GM12878 (cell line): ENCODE measurements at regions not wholly inside any gene's neighbourhood (a gene's known extent, or its start where the extent isn't known, plus 50 kb on each side); places are given as distances from the start of the nearest gene placed in this dataset.

Experiments
- ATAC-seq: fragments of 200-7000 bp; cut with Tn5 transposase; 3 replicates; pipeline ENCODE4 v1.9.1; 2020; ENCODE audit warnings: mild to moderate bottlenecking, moderate library complexity
- BruUV-seq: library from RNA; stranded (reverse); fragments of 400-500 nt; replicated peaks from 2 replicates; lab custom pipeline; 2021; lab: Mats Ljungman, UMichigan
- CTCF ChIA-PET: fragments of 300-600 bp; sonication (Branson Sonifier 250); formaldehyde crosslinking; extraction: SDS; loops from one replicate; lab custom pipeline; 2021; ENCODE audit warnings: inconsistent platforms; lab: Yijun Ruan, JAX
- POLR2A ChIA-PET: fragments of 350-600 bp; formaldehyde crosslinking; extraction: SDS; loops from one replicate; lab custom pipeline; 2021; ENCODE audit warnings: inconsistent platforms; lab: Charles Lee
- RAD21 ChIA-PET: fragments of 300-600 bp; sonication (Branson Sonifier 250); formaldehyde crosslinking; loops from one replicate; lab custom pipeline; 2023; ENCODE audit warnings: antibody characterized with exemption; ENCODE audit not compliant: unreplicated experiment; lab: Charles Lee
- SMC1A ChIA-PET: fragments of 300-600 bp; sonication (Branson Sonifier 250); formaldehyde crosslinking; loops from one replicate; lab custom pipeline; 2023; ENCODE audit not compliant: unreplicated experiment, uncharacterized antibody; lab: Charles Lee
- DNase-seq: peaks from one replicate; pipeline ENCODE4 v3.0.0-alpha.2; 2011; ENCODE audit warnings: low read depth, low spot score
- FAIRE-seq: peaks from 3 replicates; lab custom pipeline; 2011; peaks lifted over from hg19 to GRCh38; lab: Jason Lieb, UNC
- H2AFZ ChIP-seq: 2 replicates; pipeline ENCODE4 v1.6.0; 2011; ENCODE audit warnings: low read depth, low read length, control low read depth; ENCODE audit not compliant: control insufficient read depth
- H3K27ac ChIP-seq: 2 replicates; pipeline ENCODE4 v1.5.1; 2011; ENCODE audit warnings: control low read depth; ENCODE audit not compliant: control insufficient read depth, insufficient read depth
- H3K27me3 ChIP-seq, 2 experiments: replicated peaks in 1 of 2; 2 replicates each; pipeline versions ENCODE4 v1.6.0 to v1.6.1; 2011; ENCODE audit warnings: low read length in 1 of 2; ENCODE audit not compliant: control insufficient read depth in 2 of 2, insufficient read depth in 2 of 2
- H3K36me3 ChIP-seq, 2 experiments: 2 replicates each; pipeline ENCODE4 v1.5.1; 2011; ENCODE audit warnings: low read length in 1 of 2; ENCODE audit not compliant: control insufficient read depth in 2 of 2, insufficient read depth in 2 of 2
- H3K4me1 ChIP-seq: 2 replicates; pipeline ENCODE4 v1.6.1; 2011; ENCODE audit warnings: mild to moderate bottlenecking, low read length, moderate library complexity, mixed read lengths; ENCODE audit not compliant: control insufficient read depth, insufficient read depth
- H3K4me2 ChIP-seq: 2 replicates; pipeline ENCODE4 v1.6.0; 2011; ENCODE audit warnings: control low read depth; ENCODE audit not compliant: control insufficient read depth, insufficient read depth
- H3K4me3 ChIP-seq: fragments of 200-600 bp; sonication (generic); 2 replicates; pipeline ENCODE4 v1.5.1; 2016
- H3K79me2 ChIP-seq: 2 replicates; pipeline ENCODE4 v1.6.0; 2011; ENCODE audit warnings: low read length; ENCODE audit not compliant: control insufficient read depth, insufficient read depth
- H3K9ac ChIP-seq: 2 replicates; pipeline ENCODE4 v1.8.0; 2011; ENCODE audit warnings: low read length, control low read depth, mixed read lengths; ENCODE audit not compliant: control insufficient read depth, insufficient read depth
- H3K9me3 ChIP-seq: replicated peaks from 3 replicates; pipeline ENCODE4 v1.5.1; 2011; ENCODE audit warnings: mild to moderate bottlenecking, low read length; ENCODE audit not compliant: control insufficient read depth, insufficient read depth
- H4K20me1 ChIP-seq: 2 replicates; pipeline ENCODE4 v1.6.0; 2011; ENCODE audit not compliant: control insufficient read depth, insufficient read depth
- BMI1 ChIP-seq: fragments of 450-650 bp; IDR thresholded peaks from 2 replicates; pipeline ENCODE4 v1.6.1; 2016; ENCODE audit warnings: mild to moderate bottlenecking, moderate library complexity, borderline replicate concordance
- CHD1 ChIP-seq: IDR thresholded peaks from 2 replicates; pipeline ENCODE4 v1.6.1; 2012; ENCODE audit warnings: low read depth, low read length, improper control_type of control experiment
- EED ChIP-seq: sonication (generic); IDR thresholded peaks from 2 replicates; pipeline ENCODE4 v1.6.1; 2016; ENCODE audit warnings: antibody characterized with exemption, low read depth
- ELK1 ChIP-seq: IDR thresholded peaks from 2 replicates; pipeline ENCODE4 v1.6.1; 2012; ENCODE audit warnings: low read depth, low read length, improper control_type of control experiment
- MAX ChIP-seq: IDR thresholded peaks from 2 replicates; pipeline ENCODE4 v1.6.1; 2012; ENCODE audit warnings: low read depth, low read length, improper control_type of control experiment
- MEF2B ChIP-seq: fragments of 450-650 bp; IDR thresholded peaks from 2 replicates; pipeline ENCODE4 v1.6.1; 2018; ENCODE audit warnings: mild to moderate bottlenecking, moderate library complexity; ENCODE audit not compliant: partially characterized antibody, poor library complexity, severe bottlenecking
- MLLT1 ChIP-seq: fragments of 450-650 bp; IDR thresholded peaks from 2 replicates; pipeline ENCODE4 v1.6.1; 2016; ENCODE audit warnings: mild to moderate bottlenecking
- NKRF ChIP-seq: fragments of 450-650 bp; conservative IDR thresholded peaks from 2 replicates; pipeline ENCODE4 v1.6.1; 2017; ENCODE audit warnings: mild to moderate bottlenecking, moderate library complexity
- RELA ChIP-seq: fragments of 450-650 bp; IDR thresholded peaks from 2 replicates; pipeline ENCODE4 v1.8.0; 2014; ENCODE audit warnings: borderline replicate concordance; ENCODE audit not compliant: partially characterized antibody
- SIX5 ChIP-seq: IDR thresholded peaks from 2 replicates; pipeline ENCODE4 v1.6.1; 2011; ENCODE audit warnings: mild to moderate bottlenecking, low read depth, low read length, moderate library complexity; ENCODE audit not compliant: severe bottlenecking
- TCF12 ChIP-seq: IDR thresholded peaks from 2 replicates; pipeline ENCODE4 v1.6.1; 2011; ENCODE audit warnings: low read depth, mild to moderate bottlenecking, low read length
- ZBTB40 ChIP-seq: fragments of 450-650 bp; IDR thresholded peaks from 2 replicates; pipeline ENCODE4 v1.6.1; 2016; ENCODE audit warnings: mild to moderate bottlenecking, moderate library complexity, borderline replicate concordance
- WGBS: methylation state at CpG from one replicate; pipeline ENCODE4 v1.1.6; 2016; ENCODE audit warnings: low lambda C conversion rate; ENCODE audit not compliant: insufficient replicate concordance, insufficient coverage; ENCODE audit errors: missing lambda C conversion rate; 5-methylcytosine and 5-hydroxymethylcytosine counted together
- in situ Hi-C: fragments of 300-500 bp; cut with MboI; formaldehyde crosslinking; loops from 9 replicates; pipeline ENCODE4 v1.14.3; 2018; ENCODE audit warnings: mixed read lengths
- intact Hi-C: fragments of 100-400 bp; cut with micrococcal nuclease; formaldehyde crosslinking; loops from one replicate; pipeline ENCODE4 v1.14.2; 2022; ENCODE audit not compliant: unreplicated experiment
- TF ChIP-seq, protein P1 (sequence below): IDR thresholded peaks from 2 replicates; pipeline ENCODE4 v1.6.1; 2012; ENCODE audit warnings: low read length, inconsistent platforms

DNA sequence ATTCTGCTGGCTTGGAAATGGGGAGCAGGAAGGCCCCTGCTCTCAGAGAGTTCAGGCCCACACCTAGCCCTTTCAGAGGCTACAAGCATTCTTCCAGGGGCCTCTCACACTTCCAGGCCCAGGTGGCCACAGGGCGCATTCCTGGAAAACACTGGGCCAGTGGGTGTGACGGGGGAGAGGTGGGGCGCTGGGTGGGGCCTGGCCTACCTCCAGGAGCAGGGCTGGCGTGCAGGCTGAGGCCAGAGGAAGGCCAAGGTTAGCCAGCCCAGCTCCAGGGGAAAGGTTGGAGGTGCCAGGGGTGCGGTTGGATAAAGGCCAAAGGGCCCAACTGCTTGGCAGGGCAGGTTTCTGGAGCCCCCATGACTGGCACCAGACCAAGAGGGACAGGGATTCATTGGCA is 198.2 kb downstream of the MAF start (continued):
- no peak for TF ChIP-seq NKRF
- TF ChIP-seq, protein P1, sequence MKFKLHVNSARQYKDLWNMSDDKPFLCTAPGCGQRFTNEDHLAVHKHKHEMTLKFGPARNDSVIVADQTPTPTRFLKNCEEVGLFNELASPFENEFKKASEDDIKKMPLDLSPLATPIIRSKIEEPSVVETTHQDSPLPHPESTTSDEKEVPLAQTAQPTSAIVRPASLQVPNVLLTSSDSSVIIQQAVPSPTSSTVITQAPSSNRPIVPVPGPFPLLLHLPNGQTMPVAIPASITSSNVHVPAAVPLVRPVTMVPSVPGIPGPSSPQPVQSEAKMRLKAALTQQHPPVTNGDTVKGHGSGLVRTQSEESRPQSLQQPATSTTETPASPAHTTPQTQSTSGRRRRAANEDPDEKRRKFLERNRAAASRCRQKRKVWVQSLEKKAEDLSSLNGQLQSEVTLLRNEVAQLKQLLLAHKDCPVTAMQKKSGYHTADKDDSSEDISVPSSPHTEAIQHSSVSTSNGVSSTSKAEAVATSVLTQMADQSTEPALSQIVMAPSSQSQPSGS: no peak
- no peak for TF ChIP-seq MEF2B
- no peak for TF ChIP-seq ELK1
- TF ChIP-seq RELA: no peak
- no peak for TF ChIP-seq TCF12
- no peak for TF ChIP-seq CHD1

- no peaks in the 10 kb centered on the region for H3K79me2 ChIP-seq
- BruUV-seq: no TSS peak
- WGBS: 100% methylated on average over 1 of the region's 1 CpG
- no peak overlapping the region for H2AFZ ChIP-seq
- no peaks in the 10 kb centered on the region for H4K20me1 ChIP-seq
- POLR2A ChIA-PET: no interaction called here
- H3K27ac ChIP-seq: no peak overlapping the region
- H3K9me3 ChIP-seq: no peaks in the 10 kb centered on the region
- intact Hi-C loops: no loop called here
- no peak overlapping the region for H3K4me2 ChIP-seq
- DNase-seq (no peak), FAIRE-seq (no peak), ATAC-seq (no peak)
- no peak overlapping the region for H3K9ac ChIP-seq
- in situ Hi-C loops: no loop called here
- CTCF ChIA-PET: interaction anchor here (0.9 kb wide), 1 partner anchor 9 kb away, joined by 3 read pairs; no protein-coding TSS in a partner anchor
- SMC1A ChIA-PET: no interaction called here
- no peaks in the 10 kb centered on the region for H3K4me1 ChIP-seq
- no peaks in the 10 kb centered on the region for H3K27me3 ChIP-seq
- RAD21 ChIA-PET: no interaction called here
- H3K36me3 ChIP-seq: no peaks in the 10 kb centered on the region
- H3K4me3 ChIP-seq: no peak overlapping the region
- TF ChIP-seq SIX5 (no peak), MAX (no peak), MLLT1 (no peak), BMI1 (no peak), ZBTB40 (no peak), EED (no peak)
Measured at GRCh38 chr16:79401782-79402181, 198.8 kb downstream of the MAF start.
